ENCODE measurements at regions not wholly inside any gene's neighbourhood (a gene's known extent, or its start where the extent isn't known, plus 50 kb on each side); places are given as distances from the start of the nearest gene placed in this dataset.

GRCh38 chr13:99717959-99718674 is 216.8 kb downstream of the TM9SF2 start:
- DNase-seq (ENCODE audit: low read depth, low spot score), result no peak
- no peak for TF ChIP-seq POLR2AphosphoS5 (IDR thresholded peaks at IDR 0.05; ENCODE audit: borderline replicate concordance, low read depth, low read length)
- no peak for TF ChIP-seq FOXP2 (optimal IDR thresholded peaks at IDR 0.05; ENCODE audit: control extremely low read depth, extremely low read length, insufficient read depth)
- no peak for TF ChIP-seq EZH2 (IDR thresholded peaks at IDR 0.05)

GRCh38 chr13:99709134-99709533 is 207.9 kb downstream of the TM9SF2 start:
- H3K36me3 ChIP-seq (ENCODE audit: insufficient read depth, low read length), result no peaks in the 10 kb centered on the region
- no peak for TF ChIP-seq FOXP2 (optimal IDR thresholded peaks at IDR 0.05; ENCODE audit: control extremely low read depth, extremely low read length, insufficient read depth)
- TF ChIP-seq EZH2 (IDR thresholded peaks at IDR 0.05), result no peak
- no peak for TF ChIP-seq POLR2AphosphoS5 (IDR thresholded peaks at IDR 0.05; ENCODE audit: borderline replicate concordance, low read depth, low read length)
- no peak overlapping the region for H3K9ac ChIP-seq (ENCODE audit: insufficient read length)
- H3K27ac ChIP-seq, result no peak overlapping the region
- H3K9me3 ChIP-seq (ENCODE audit: low read depth, low read length), result no peaks in the 10 kb centered on the region
- DNase-seq (ENCODE audit: low read depth, low spot score), result no peak
- H3K4me3 ChIP-seq, result no peak overlapping the region

More at GRCh38 chr13:99717959-99718674, 216.8 kb downstream of the TM9SF2 start:
- Histone ChIP-seq H3K36me3 (ENCODE audit: insufficient read depth, low read length) (no peaks in the 10 kb centered on the region), H3K27ac (no peak overlapping the region), H3K4me3 (no peak overlapping the region), H3K9me3 (ENCODE audit: low read depth, low read length) (no peaks in the 10 kb centered on the region), H3K9ac (ENCODE audit: insufficient read length) (no peak overlapping the region)

GRCh38 chr13:99704390-99704789 is 203.1 kb downstream of the TM9SF2 start:
- H3K27ac ChIP-seq, result no peak overlapping the region
- no peaks in the 10 kb centered on the region for H3K9me3 ChIP-seq (ENCODE audit: low read depth, low read length)
- no peak overlapping the region for H3K4me3 ChIP-seq
- H3K36me3 ChIP-seq (ENCODE audit: insufficient read depth, low read length), result no peaks in the 10 kb centered on the region
- no peak for TF ChIP-seq EZH2 (IDR thresholded peaks at IDR 0.05)
- TF ChIP-seq FOXP2 (optimal IDR thresholded peaks at IDR 0.05; ENCODE audit: control extremely low read depth, extremely low read length, insufficient read depth), result no peak
- no peak for TF ChIP-seq POLR2AphosphoS5 (IDR thresholded peaks at IDR 0.05; ENCODE audit: borderline replicate concordance, low read depth, low read length)
- DNase-seq (ENCODE audit: low read depth, low spot score), result no peak
- no peak overlapping the region for H3K9ac ChIP-seq (ENCODE audit: insufficient read length)

GRCh38 chr13:99703908-99704307 is 202.6 kb downstream of the TM9SF2 start:
- no peak overlapping the region for H3K4me3 ChIP-seq
- H3K36me3 ChIP-seq (ENCODE audit: insufficient read depth, low read length), result no peaks in the 10 kb centered on the region
- H3K27ac ChIP-seq, result no peak overlapping the region
- no peak for TF ChIP-seq POLR2AphosphoS5 (IDR thresholded peaks at IDR 0.05; ENCODE audit: borderline replicate concordance, low read depth, low read length)
- no peak for TF ChIP-seq EZH2 (IDR thresholded peaks at IDR 0.05)
- TF ChIP-seq FOXP2 (optimal IDR thresholded peaks at IDR 0.05; ENCODE audit: control extremely low read depth, extremely low read length, insufficient read depth), result no peak
- DNase-seq (ENCODE audit: low read depth, low spot score), result no peak
- no peak overlapping the region for H3K9ac ChIP-seq (ENCODE audit: insufficient read length)
- H3K9me3 ChIP-seq (ENCODE audit: low read depth, low read length), result no peaks in the 10 kb centered on the region

GRCh38 chr13:99702687-99703319 is 201.5 kb downstream of the TM9SF2 start:
- H3K9me3 ChIP-seq (ENCODE audit: low read depth, low read length), result no peaks in the 10 kb centered on the region
- H3K4me3 ChIP-seq, result no peak overlapping the region
- H3K27ac ChIP-seq, result no peak overlapping the region
- no peak for TF ChIP-seq FOXP2 (optimal IDR thresholded peaks at IDR 0.05; ENCODE audit: control extremely low read depth, extremely low read length, insufficient read depth)
- TF ChIP-seq EZH2 (IDR thresholded peaks at IDR 0.05), result no peak
- no peak for TF ChIP-seq POLR2AphosphoS5 (IDR thresholded peaks at IDR 0.05; ENCODE audit: borderline replicate concordance, low read depth, low read length)
- DNase-seq (ENCODE audit: low read depth, low spot score), result no peak
- H3K9ac ChIP-seq (ENCODE audit: insufficient read length), result no peak overlapping the region
- no peaks in the 10 kb centered on the region for H3K36me3 ChIP-seq (ENCODE audit: insufficient read depth, low read length)

GRCh38 chr13:99700468-99700867 is 199.2 kb downstream of the TM9SF2 start:
- H3K27ac ChIP-seq, result no peak overlapping the region
- no peak for DNase-seq (ENCODE audit: low read depth, low spot score)
- H3K9me3 ChIP-seq (ENCODE audit: low read depth, low read length), result no peaks in the 10 kb centered on the region
- TF ChIP-seq FOXP2 (optimal IDR thresholded peaks at IDR 0.05; ENCODE audit: control extremely low read depth, extremely low read length, insufficient read depth) (no peak), EZH2 (IDR thresholded peaks at IDR 0.05) (no peak), POLR2AphosphoS5 (IDR thresholded peaks at IDR 0.05; ENCODE audit: borderline replicate concordance, low read depth, low read length) (no peak)
- H3K9ac ChIP-seq (ENCODE audit: insufficient read length), result no peak overlapping the region
- no peaks in the 10 kb centered on the region for H3K36me3 ChIP-seq (ENCODE audit: insufficient read depth, low read length)
- no peak overlapping the region for H3K4me3 ChIP-seq

- H3K4me3 ChIP-seq, result no peak overlapping the region
- no peak for TF ChIP-seq FOXP2 (optimal IDR thresholded peaks at IDR 0.05; ENCODE audit: control extremely low read depth, extremely low read length, insufficient read depth)
- no peak for TF ChIP-seq EZH2 (IDR thresholded peaks at IDR 0.05)
- no peak for TF ChIP-seq POLR2AphosphoS5 (IDR thresholded peaks at IDR 0.05; ENCODE audit: borderline replicate concordance, low read depth, low read length)
- no peak for DNase-seq (ENCODE audit: low read depth, low spot score)
- no peaks in the 10 kb centered on the region for H3K9me3 ChIP-seq (ENCODE audit: low read depth, low read length)
- no peaks in the 10 kb centered on the region for H3K36me3 ChIP-seq (ENCODE audit: insufficient read depth, low read length)
- no peak overlapping the region for H3K9ac ChIP-seq (ENCODE audit: insufficient read length)
- H3K27ac ChIP-seq, result no peak overlapping the region
Measured at GRCh38 chr13:99698816-99699099, 197.5 kb downstream of the TM9SF2 start.

GRCh38 chr13:99698010-99698815 is 196.9 kb downstream of the TM9SF2 start:
- Histone ChIP-seq H3K27ac (no peak overlapping the region), H3K9ac (ENCODE audit: insufficient read length) (no peak overlapping the region), H3K4me3 (no peak overlapping the region), H3K9me3 (ENCODE audit: low read depth, low read length) (no peaks in the 10 kb centered on the region), H3K36me3 (ENCODE audit: insufficient read depth, low read length) (no peaks in the 10 kb centered on the region)
- TF ChIP-seq POLR2AphosphoS5 (IDR thresholded peaks at IDR 0.05; ENCODE audit: borderline replicate concordance, low read depth, low read length), result no peak
- no peak for DNase-seq (ENCODE audit: low read depth, low spot score)

Measured in SK-N-MC (cell line).